ENCODE measurements at regions not wholly inside any gene's neighbourhood (a gene's known extent, or its start where the extent isn't known, plus 50 kb on each side); places are given as distances from the start of the nearest gene placed in this dataset.
"Not testable (repeated sequence)": the region's sequence is repeated elsewhere in the genome, so short reads cannot be mapped to it uniquely, and the experiment has no call there.

GRCh38 chr3:71949442-71949841 lies 164.5 kb upstream of the PROK2 start:
- no peak for DNase-seq

DNA sequence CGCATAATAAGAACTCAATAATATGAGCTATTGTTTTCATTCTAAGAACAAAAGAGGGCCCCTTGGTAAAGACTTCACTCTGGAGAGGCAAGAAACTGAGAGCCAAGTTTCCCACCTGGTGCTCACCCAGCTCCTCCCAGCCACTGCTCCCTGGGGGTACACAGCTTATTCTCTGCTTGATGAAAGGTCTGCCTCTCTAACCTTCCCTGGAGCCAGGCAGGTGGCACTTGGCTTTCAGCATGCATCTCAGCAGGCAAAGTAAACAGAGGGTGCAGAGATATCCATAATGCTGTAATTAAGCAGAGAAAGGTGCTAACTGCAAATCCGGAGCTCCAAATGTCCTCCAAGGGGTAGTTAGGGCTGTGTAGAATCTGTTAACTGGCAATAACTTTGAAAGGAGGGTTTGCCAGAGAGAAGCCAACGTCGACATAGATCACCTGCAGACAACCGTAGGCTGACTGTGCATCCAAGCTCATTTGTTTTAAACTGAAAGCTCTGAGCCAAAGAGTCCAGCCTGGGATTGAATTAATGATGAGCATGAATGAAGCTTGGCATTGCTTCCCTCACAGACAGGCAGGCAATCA lies 159.6 kb upstream of the PROK2 start:
- DNase-seq = no peak

GRCh38 chr3:71942432-71943187 lies 157.7 kb upstream of the PROK2 start:
- no peak for DNase-seq

DNA sequence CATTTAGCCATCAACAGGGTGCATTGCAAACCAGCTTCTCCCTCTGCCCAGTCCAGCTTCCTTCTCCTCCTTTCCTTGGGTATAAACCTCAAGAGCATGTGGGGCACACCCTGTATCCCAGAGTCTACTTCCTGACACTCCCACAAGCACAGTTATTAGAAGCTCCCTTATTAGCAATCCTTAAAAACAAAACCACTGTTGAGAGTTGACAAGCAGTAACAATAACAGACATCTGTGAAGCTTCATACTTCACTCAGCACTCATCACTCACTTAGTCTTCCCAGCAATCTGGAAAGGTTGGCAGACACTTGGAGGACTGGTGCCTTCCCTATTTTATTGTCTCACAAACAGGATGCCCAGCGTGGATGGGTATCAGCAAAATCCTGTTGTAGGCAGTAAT lies 155.5 kb upstream of the PROK2 start:
- DNase-seq = no peak

DNA sequence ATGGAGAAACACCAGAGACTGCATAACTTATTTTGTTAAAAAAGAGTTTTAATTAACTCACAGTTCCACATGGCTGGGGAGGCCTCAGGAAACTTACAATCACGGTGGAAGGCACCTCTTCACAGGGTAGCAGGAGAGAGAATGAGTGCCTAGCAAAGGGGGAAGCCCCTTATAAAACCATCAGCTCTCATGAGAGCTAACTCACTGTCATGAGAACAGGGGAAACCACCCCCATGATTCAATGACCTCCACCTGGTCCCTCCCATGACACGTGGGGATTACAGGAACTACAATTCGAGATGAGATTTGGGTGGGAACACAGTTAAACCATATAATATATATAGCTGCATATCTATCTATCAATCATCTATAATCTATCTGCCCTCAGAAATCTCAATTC lies 153.1 kb upstream of the PROK2 start:
- DNase-seq = not testable (repeated sequence)

DNA sequence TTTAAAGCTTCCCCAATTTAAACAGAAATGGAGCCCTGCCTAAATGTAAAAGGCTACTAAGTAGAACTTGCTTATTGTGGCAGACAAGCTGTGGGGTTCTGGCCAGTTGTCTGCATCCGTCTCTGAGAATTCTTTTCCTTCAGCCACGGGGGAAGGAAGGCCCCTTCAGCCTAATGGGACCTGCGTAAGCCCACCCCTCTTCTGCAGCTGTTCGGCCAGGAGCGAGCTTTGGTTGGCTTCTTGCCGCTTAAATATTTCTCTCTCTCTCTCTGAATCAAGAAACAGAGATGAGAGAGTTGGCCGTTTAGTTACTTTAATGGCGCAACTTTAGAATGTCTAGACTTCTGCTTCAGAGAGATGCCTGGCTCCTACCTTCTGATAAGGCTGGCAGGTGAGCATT lies 151.7 kb upstream of the PROK2 start:
- no peak for DNase-seq

DNA sequence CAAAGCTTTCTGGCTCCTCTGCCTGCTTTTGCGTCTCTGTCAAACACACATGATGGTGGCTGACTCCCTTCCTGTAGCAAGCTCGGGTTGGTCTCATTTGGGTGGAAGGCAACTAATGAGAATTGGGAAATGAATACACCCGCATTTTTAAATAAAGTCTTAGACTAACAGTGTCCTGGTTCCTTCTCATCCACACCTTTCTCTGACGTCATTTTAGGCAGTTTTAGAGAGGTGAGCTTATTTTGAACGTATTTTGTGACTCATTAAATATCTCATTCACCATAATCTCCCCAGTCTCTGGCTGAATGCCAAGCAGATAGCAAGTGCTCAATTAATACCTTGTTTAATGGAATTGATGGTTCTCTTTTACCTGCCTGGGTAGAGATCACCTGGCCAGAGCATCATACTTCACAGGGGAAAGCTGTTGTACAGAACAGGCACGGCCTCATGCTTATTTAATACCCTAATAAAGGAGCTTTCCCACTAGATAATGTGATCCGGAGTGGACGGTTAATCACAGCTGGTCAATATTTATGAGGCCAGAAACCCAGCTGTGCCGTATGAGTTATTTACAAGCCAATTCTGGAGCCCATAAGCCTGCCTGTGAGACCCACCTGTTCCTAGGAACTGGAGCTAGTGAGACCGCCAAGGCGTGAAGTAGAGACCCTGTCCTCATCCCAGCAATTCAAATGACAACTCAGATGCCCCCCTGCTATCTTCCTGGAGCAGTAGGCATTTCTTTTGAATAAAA lies 149.7 kb upstream of the PROK2 start:
- DNase-seq = no peak

GRCh38 chr3:71931922-71932321 lies 147.0 kb upstream of the PROK2 start:
- DNase-seq = no peak

DNA sequence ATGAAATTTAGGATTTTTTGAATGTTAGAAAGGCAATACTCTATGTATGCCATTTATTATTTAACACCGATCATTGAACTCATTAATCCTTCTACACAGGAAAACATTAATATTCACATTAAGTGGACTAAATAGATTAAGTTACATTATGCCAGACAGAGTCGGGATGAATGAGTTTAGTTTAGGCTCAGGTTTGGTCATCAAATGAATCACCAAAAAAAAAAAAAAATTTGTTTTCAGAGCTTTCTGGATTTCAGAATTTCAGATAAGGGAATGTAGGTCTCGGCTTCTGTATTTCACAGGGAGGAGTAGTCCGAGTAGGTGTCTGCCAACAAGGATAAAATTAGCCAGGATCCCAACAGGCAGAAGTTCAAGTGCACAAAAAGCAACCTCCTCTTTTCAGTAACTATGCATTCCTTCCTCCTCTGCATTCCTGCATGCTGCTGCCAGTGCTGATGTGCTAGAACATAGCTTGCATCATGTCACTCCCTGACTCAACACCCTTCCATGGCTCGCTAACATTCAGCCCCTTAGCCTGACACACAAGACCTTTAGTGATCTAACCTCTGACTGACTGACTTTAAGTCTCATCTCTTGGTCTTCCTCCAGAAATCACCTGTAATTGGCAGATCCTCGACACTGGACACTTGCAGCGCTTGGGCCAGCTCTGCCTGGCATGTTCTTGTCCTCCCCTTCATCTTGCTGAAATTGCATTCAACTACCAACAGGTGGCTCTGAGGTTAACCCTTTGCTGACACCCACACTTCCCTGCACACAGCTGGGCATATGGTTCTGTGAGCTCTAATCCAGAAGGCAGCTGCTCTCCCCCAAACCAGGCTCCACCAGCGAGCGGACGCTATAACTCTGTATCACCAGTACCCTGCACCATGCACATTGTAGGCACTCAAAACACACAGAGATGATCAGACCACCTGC lies 145.4 kb upstream of the PROK2 start:
- DNase-seq = no peak

DNA sequence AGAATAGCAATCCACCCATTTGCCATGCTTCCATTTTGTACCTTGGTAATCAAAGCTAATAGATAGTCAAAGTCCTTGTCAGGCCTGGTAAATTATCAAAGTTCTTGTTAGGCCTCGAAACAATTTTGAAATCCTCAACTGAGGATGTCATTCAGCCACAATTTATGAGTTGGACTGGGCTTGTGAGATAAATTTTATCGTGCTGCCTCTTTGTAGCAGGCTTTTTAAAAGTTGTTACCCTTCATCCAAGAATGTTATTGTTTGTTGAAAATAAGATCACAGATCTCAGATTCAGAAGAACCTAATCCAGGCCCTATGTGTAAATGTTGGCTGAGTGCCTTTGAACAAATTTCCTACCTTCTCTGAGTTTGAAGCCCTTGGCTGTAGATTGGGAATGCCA lies 143.3 kb upstream of the PROK2 start:
- no peak for DNase-seq

- no peak for DNase-seq
Observed at GRCh38 chr3:71927505-71928066, 142.6 kb upstream of the PROK2 start.

- DNase-seq = no peak
Observed at GRCh38 chr3:71926616-71927015, 141.7 kb upstream of the PROK2 start.

DNA sequence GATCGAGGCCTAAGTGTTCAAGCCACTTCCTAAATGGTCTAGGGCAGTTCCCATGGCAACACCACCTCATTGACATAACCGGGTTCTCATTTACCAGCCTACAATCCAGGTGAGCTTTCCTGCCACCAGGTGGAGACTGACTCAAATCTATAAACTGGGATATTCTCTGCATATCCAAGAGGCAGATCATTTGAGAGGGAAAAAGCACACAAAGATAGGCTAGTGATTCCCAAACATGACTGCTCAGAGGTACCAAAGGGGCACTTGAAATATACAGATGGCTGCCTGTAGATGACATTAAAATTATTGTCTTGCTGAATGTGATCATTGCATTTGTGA lies 141.3 kb upstream of the PROK2 start:
- peak in 1 of 14 donors; percentile 20 for DNase-seq

GRCh38 chr3:71925511-71926261 lies 140.7 kb upstream of the PROK2 start:
- DNase-seq = not testable (repeated sequence)

DNA sequence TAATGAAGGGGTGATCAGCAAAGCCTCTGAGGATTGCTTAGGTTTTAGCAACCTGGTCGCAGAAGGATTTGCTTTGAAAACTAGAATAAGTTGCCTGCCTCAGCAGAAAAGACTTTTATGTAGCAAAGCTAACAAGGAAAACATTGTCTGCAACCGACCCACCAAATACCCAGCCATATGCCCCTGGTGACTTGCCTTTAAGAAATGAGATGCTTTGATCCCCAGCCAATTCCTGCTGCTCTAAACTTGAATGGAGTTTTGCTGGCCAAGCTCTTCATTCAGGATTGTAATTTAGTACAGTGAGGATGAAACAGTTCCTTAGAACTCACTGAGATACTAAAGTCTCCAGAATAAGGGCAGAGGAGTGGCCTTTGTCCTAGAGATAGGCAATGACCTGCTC lies 139.8 kb upstream of the PROK2 start:
- DNase-seq = no peak

- no peak for DNase-seq
Observed at GRCh38 chr3:71921036-71921435, 136.1 kb upstream of the PROK2 start.

DNA sequence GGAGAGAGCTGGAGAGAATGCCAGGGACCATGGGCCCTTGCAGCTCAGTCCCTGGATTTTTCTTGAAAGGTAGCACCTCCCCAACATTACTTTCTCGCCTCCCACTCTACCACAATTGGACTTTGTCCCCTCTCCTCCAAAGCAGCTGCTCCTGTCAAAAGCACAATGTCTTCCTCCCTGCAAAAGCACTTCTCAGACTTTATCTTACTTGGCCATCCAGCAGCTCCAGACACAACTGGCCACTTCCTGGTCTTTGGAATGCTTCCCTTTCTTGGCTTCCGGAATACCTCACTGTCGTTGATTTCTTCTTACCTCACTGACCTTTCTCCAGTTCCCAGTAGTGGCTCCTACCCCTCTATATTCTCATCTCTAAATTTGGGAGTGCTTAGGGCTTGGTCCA lies 134.6 kb upstream of the PROK2 start:
- no peak for DNase-seq

DNA sequence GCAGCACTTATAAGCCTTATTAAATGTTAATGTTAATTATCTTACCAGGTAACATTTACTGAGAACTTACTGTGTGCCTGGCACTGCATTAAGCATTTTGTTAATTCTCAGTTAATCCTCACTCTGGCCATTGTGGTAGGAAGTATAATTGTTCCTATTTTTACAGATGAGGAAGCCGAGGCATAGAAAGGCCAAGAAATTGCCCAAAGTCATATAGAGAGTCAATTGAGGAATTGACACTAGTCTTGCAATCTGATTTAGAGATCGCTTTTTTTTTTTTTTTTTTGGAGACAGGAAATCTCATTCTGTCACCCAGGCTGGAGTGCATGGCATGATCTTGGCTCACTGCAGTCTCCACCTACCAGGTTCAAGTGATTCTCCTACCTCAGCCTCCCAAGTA lies 132.6 kb upstream of the PROK2 start:
- DNase-seq = no peak

DNA sequence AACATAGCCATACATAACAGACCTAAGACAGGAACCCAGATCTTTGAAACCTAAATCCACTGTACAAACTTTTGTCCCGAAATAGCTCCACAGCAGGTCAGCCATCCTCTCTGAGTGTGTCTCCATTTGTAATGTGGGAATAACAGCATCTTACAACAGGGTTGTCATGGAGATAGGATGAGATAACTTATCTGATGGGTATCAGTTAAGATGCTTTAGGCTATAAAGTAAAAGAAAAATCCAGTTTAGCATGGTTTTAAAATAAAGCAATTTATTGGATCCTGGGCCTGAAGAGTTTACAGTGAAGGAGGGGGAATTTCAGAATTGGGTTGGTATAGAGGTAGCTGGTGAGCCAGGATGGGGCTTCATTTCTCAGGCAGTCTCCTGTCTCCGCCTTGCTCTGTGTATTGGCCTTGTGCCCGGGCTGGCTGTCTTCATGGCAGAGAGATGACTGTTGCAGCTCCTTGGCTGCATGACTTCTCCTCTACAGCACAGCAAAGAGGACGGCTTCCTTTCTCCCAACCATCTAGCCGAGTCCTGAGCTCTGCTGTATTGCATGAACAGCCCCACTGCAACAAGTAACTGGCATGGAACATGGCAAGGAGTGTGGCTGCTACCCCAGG lies 131.9 kb upstream of the PROK2 start:
- DNase-seq = peak in 6 of 14 donors; percentile 2 to 52 (median 19)

DNA sequence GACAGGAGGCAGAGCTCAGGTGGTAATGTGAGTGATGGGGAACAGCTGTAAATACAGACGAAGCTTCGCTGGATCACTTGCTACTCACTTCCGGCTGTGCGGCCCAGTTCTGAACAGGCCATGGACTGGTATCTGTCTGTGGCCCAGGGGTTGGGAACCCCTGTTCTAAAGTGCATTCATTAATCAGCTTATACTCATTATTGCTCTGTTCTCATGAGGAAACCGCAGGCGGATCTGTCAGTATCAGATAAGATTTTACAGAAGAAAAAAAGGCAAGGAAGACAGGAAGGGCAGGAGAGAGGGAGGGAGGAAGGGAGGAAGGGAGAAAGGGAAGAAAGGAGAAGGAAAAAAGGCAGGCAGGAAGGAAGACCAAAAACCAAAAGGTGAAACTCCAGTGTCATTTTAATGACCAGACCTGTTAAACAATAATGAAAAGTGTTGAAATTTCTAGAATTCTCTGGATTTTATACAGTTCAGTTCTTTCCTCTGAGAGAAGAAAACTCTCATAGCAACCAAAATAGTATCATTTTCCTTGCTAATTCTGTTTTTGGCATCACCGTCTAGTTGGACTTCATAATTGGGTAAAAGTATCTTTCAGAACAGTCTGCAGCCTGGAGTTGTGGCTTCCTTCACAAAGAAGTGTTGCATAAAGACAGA lies 128.0 kb upstream of the PROK2 start:
- DNase-seq = no peak

GRCh38 chr3:71910108-71910507 lies 125.2 kb upstream of the PROK2 start:
- no peak for DNase-seq
